Mucosa of rectum (tissue), 2 donors: ENCODE measurements at regions not wholly inside any gene's neighbourhood (a gene's known extent, or its start where the extent isn't known, plus 50 kb on each side); places are given as distances from the start of the nearest gene placed in this dataset.
"Not testable (repeated sequence)": the region's sequence is repeated elsewhere in the genome, so short reads cannot be mapped to it uniquely, and the experiment has no call there.

Experiments used
- H3K27ac ChIP-seq, 2 donors: one replicate each; pipeline ENCODE4 v1.7.0; 2013; ENCODE audit warnings: inconsistent platforms in 2 of 2, low read depth in 2 of 2, low read length in 2 of 2
- H3K27me3 ChIP-seq, 2 donors: one replicate each; pipeline ENCODE4 v1.7.0; 2013; ENCODE audit warnings: low read length in 2 of 2; ENCODE audit not compliant: control insufficient read depth in 2 of 2, insufficient read depth in 2 of 2
- H3K36me3 ChIP-seq, 2 donors: one replicate each; pipeline ENCODE4 v1.7.0; 2013; ENCODE audit warnings: low read length in 2 of 2; ENCODE audit not compliant: control insufficient read depth in 2 of 2, insufficient read depth in 2 of 2
- H3K4me1 ChIP-seq, 2 donors: one replicate each; pipeline ENCODE4 v1.7.0; 2013; ENCODE audit warnings: low read length in 2 of 2, mild to moderate bottlenecking in 1 of 2; ENCODE audit not compliant: control insufficient read depth in 2 of 2, insufficient read depth in 2 of 2
- H3K4me3 ChIP-seq, 2 donors: one replicate each; pipeline ENCODE4 v1.7.0; 2013; ENCODE audit warnings: low read length in 2 of 2
- H3K9ac ChIP-seq, 2 donors: one replicate each; pipeline ENCODE4 v1.7.0; 2013; ENCODE audit warnings: low read length in 2 of 2, low read depth in 1 of 2, mild to moderate bottlenecking in 1 of 2
- H3K9me3 ChIP-seq, 2 donors: one replicate each; pipeline ENCODE4 v1.7.0; 2013; ENCODE audit warnings: low read length in 2 of 2; ENCODE audit not compliant: control insufficient read depth in 2 of 2
- donor health status: healthy.
- donor health status: Normal muscosa, but diverticular disease.

DNA sequence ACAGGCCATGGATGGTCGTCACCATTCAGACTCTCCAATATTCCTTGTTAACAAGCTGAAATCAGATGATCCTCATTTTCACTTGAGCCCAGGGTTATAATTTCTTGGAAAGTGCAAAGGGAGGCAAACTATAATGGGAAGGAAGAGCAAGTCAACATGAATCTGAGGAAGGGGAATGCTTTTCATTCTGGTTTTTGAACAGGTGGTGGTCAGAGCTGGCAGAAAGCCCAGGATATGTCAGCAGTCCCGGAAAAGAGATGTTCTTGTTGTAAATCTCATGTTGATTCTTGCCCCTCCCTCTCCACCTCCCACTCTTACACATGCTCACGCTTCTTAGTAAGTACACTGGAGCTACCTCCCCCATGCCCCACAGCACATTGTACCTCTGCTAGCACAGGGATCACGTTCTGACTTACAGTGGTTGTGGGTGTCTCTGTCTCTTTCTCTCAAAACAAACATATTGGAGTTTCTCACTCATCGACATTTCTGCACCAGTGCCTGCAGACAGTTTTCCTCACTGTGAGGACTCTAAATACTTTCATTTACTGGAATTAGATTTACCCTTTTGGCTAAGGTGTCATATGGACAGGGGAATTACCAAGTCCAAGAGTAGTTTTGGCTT, 77.6 kb downstream of the XCL2 start:
- Histone ChIP-seq H3K4me3 (no peak overlapping the region), H3K9ac (no peak overlapping the region), H3K4me1 (peaks cover 20 to 26% of the 10 kb centered on the region in 2 donors), H3K27me3 (no peaks in the 10 kb centered on the region), H3K27ac (peak overlapping the region; percentile 11 to 29), H3K36me3 (no peaks in the 10 kb centered on the region), H3K9me3 (no peaks in the 10 kb centered on the region)

DNA sequence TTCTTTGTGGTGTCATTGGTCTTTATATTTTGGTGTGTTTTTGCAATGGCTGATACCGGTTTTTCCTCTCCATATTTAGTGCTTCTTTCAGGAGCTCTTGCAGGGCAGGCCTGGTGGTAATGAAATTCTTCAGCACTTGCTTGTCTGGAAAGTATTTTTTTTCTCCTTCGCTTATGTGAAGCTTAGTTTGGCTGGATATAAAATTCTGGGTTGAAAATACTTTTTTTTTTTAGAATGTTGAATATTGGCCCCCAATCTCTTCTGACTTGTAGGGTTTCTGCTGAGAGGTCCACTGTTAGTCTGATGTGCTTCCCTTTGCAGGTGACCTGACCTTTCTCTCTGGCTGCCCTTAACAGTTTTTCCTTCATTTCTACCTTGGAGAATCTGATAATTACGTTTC, 82.7 kb downstream of the XCL2 start:
- not testable (repeated sequence) for H3K27ac ChIP-seq, H3K4me3 ChIP-seq, H3K4me1 ChIP-seq, H3K36me3 ChIP-seq, H3K9ac ChIP-seq, H3K27me3 ChIP-seq, H3K9me3 ChIP-seq

DNA sequence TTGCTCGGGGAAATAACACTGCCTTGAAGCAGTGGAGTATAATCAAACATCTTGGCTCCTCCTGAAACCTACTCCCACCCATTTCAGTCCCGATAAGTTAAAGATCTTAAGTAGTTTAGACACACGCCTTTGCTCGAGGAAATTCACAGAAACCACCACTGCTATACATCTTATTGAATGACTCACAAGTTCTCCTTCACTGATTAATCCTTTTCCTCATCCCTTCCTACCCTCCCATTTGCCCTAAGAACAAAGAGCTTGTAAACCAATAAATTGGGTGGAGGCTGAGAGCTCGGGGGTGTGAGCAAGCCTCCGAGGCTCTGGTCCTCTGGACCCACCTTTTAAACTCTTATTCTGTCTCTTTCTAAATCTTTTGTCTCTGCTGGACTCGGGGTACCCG, 86.5 kb downstream of the XCL2 start:
- H3K27ac ChIP-seq: peak overlapping the region in 1 of 2 donors; percentile 21
- not testable (repeated sequence) for H3K27me3 ChIP-seq, H3K9me3 ChIP-seq, H3K4me1 ChIP-seq, H3K36me3 ChIP-seq
- H3K9ac ChIP-seq: peak overlapping the region in 1 of 2 donors; percentile 27
- peak overlapping the region in 1 of 2 donors; percentile 35 for H3K4me3 ChIP-seq

DNA sequence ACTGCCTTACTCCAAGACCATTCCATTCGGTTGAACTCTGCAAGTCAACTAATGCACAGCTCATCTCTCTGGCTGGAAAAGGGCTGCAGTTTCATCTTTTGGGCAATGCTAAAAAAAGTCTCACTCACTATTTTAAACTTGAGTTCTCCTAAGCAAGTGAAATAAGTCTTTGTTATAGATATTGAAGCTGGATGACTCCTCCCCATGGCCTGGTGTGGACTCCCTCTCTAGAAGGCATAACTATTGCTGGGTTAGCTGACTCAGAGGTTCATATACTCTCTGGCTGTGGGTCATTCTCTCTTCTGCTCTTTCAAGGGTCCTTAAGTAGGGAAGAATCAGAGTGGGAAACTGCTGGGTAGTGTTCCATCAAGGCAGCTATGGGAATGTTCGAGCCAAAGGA, 88.0 kb downstream of the XCL2 start:
- no peaks in the 10 kb centered on the region for H3K27me3 ChIP-seq
- H3K4me3 ChIP-seq: no peak overlapping the region
- no peaks in the 10 kb centered on the region for H3K9me3 ChIP-seq
- no peak overlapping the region for H3K9ac ChIP-seq
- H3K27ac ChIP-seq: no peak overlapping the region
- peaks cover 0 to 2% of the 10 kb centered on the region in 2 donors for H3K4me1 ChIP-seq
- no peaks in the 10 kb centered on the region for H3K36me3 ChIP-seq

DNA sequence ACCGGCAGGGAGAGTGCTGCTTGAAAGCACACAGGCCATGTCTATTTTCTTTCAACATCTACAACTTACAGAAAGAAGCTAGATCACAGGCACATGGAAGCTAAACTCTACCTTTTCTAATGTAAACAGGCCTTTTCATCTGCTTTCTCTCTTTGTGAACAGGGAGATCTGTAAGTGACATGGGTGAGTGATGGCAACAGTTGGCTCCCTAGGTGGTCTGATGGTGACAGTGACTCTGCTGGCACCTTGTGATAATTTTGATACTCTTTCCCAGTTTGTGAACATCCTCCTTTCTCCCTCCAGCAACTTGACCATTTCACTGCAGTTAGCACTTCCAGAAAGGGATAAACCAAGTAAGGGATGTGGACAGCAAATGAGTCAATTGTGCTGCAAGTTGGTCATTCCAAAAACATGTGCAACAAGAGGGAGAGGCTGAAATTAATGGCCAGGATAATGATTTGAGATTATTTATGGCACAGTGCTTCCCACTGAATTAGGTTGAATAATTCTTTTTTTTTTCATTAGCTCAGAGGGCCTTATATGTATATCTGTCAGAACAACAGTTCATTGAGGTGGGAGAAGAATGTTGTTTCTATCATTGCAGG, 89.5 kb downstream of the XCL2 start:
- Histone ChIP-seq H3K4me3 (no peak overlapping the region), H3K27me3 (no peaks in the 10 kb centered on the region), H3K9ac (no peak overlapping the region), H3K36me3 (no peaks in the 10 kb centered on the region), H3K27ac (no peak overlapping the region), H3K9me3 (no peaks in the 10 kb centered on the region), H3K4me1 (peaks cover 0 to 2% of the 10 kb centered on the region in 2 donors)

DNA sequence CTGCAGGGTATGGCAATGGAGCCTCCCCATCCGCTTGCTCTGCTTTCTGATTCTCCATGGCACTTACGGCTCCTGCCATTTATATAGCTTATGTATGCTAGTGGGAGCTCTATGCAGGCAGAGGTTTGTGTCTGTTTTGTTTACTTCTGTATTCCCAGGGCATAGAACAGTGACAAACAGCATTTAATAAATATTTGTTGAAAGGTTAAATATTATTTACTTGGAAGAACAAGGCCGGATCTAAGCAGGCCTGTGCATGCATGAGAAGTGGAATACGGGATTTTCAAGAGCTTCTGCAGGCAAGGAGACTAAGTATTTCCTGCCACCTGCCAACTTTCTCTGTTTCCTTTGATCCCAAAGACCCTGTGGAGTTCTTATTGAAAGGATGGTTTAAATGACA, 90.7 kb downstream of the XCL2 start:
- H3K27me3 ChIP-seq: no peaks in the 10 kb centered on the region
- no peaks in the 10 kb centered on the region for H3K9me3 ChIP-seq
- H3K36me3 ChIP-seq: no peaks in the 10 kb centered on the region
- H3K27ac ChIP-seq: no peak overlapping the region
- H3K9ac ChIP-seq: no peak overlapping the region
- H3K4me3 ChIP-seq: no peak overlapping the region
- H3K4me1 ChIP-seq: peaks cover 0 to 2% of the 10 kb centered on the region in 2 donors

DNA sequence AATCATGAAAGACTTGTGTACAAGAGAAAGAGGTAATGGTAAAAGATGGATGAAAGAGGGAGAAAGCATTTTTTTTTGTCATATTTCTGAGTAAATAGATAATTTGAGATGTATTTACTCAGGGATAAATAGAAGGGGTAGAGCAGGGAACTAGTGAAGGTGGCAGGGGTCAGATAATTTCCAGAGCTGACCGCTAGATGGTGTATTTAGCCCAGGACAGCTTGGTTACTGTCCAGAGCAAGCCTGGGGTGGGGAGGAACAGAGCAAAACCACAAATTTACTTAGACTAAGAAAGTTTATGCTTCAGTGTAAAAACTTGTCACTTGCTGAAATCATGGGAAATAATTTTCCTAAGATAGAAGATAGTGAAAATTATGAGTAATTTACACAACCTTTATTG, 91.5 kb downstream of the XCL2 start:
- H3K9me3 ChIP-seq: no peaks in the 10 kb centered on the region
- no peaks in the 10 kb centered on the region for H3K36me3 ChIP-seq
- no peak overlapping the region for H3K27ac ChIP-seq
- H3K4me1 ChIP-seq: peaks cover 0 to 2% of the 10 kb centered on the region in 2 donors
- no peak overlapping the region for H3K9ac ChIP-seq
- H3K27me3 ChIP-seq: peaks cover 0 to 2% of the 10 kb centered on the region in 2 donors
- no peak overlapping the region for H3K4me3 ChIP-seq

DNA sequence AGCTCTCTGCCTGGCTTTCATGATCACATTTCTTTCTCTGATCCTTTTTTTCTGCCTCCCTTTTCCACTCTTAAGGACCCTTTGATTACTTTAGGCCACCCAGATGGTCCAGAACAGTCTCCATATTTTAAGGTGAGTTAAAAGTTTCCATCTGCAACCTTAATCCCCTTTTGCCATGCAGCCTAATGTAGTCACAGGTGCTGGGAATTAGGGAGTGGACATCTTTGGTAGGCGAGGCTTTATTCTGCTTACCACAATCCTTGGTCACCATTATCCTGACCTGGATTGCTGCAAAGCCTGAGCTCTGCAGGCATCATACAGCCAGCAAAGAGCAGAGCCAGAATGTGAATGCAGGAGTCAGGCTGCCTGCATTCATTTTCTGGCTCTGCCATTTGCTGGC, 95.9 kb downstream of the XCL2 start:
- H3K4me3 ChIP-seq: no peak overlapping the region

DNA sequence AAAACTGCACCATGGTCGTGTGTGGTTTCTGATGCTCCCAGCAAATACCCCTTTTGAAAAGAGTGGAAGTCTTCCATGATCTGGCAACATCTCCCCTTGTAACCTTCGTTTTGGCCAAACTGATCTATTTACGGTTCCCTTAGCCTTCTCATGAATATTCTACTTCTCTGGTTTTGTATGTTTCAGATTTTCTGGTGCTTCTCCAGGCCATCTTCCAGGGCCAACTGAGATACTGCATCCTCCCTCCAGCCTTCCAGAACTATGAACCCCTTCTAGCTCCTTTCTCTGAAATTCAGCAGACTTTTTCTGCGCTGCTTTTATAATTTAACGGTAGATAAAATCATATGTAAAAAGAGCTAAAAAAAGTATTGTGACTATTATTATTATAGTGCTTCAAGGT, 97.7 kb downstream of the XCL2 start:
- no peaks in the 10 kb centered on the region for H3K9me3 ChIP-seq
- H3K36me3 ChIP-seq: no peaks in the 10 kb centered on the region
- no peak overlapping the region for H3K27ac ChIP-seq
- H3K4me1 ChIP-seq: no peaks in the 10 kb centered on the region
- peaks cover 0 to 2% of the 10 kb centered on the region in 2 donors for H3K27me3 ChIP-seq
- no peak overlapping the region for H3K4me3 ChIP-seq
- H3K9ac ChIP-seq: no peak overlapping the region

More for the DNA sequence above, 95.9 kb downstream of the XCL2 start:
- no peaks in the 10 kb centered on the region for H3K36me3 ChIP-seq
- H3K9ac ChIP-seq: no peak overlapping the region
- H3K4me1 ChIP-seq: no peaks in the 10 kb centered on the region
- peaks cover 0 to 2% of the 10 kb centered on the region in 2 donors for H3K27me3 ChIP-seq
- no peaks in the 10 kb centered on the region for H3K9me3 ChIP-seq
- H3K27ac ChIP-seq: no peak overlapping the region

DNA sequence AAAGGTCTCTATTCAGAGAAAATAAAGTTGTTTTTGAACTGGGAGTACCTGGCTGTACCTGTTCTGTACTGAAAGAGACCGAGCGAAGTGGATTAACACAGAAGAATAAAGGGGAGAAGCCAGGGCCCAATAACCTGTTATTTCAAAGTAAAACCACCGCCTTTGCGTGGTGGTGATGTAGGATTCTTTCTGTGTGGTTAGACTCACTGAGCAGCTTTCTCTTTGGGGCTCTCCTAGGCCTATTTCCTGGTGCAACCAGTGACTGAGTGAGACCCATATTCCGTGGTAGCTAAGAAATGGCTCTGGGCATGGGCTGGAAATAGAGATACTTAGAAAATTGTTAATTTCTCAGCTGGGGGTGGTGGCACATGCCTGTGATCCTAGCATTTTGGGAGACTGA, 99.9 kb downstream of the XCL2 start:
- Histone ChIP-seq H3K4me1 (no peaks in the 10 kb centered on the region), H3K27me3 (peaks cover 0 to 2% of the 10 kb centered on the region in 2 donors), H3K4me3 (no peak overlapping the region), H3K27ac (no peak overlapping the region), H3K9ac (no peak overlapping the region), H3K36me3 (no peaks in the 10 kb centered on the region), H3K9me3 (no peaks in the 10 kb centered on the region)
